ENCODE measurements at regions not wholly inside any gene's neighbourhood (a gene's known extent, or its start where the extent isn't known, plus 50 kb on each side); places are given as distances from the start of the nearest gene placed in this dataset.

DNA sequence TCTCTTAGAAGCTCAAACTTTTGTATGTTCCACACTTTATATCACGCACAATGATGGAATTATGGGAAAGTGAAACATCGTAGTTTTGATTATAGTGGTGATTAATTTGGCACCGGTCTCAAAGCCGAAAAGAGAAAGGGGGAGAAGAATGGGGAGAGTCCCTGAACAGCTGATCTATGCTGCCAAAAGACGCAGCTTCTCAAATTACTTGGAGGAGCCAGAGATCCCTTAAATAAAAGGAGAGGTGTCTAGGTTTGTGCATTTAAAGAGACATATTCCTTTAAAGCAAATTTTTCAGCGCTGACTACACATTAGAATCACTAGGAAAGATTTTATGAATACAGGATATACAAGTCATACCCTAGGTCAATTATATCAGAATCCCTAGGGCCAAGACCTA is 599.6 kb upstream of the ADAMTS5 start:
- TF ChIP-seq, protein P1, sequence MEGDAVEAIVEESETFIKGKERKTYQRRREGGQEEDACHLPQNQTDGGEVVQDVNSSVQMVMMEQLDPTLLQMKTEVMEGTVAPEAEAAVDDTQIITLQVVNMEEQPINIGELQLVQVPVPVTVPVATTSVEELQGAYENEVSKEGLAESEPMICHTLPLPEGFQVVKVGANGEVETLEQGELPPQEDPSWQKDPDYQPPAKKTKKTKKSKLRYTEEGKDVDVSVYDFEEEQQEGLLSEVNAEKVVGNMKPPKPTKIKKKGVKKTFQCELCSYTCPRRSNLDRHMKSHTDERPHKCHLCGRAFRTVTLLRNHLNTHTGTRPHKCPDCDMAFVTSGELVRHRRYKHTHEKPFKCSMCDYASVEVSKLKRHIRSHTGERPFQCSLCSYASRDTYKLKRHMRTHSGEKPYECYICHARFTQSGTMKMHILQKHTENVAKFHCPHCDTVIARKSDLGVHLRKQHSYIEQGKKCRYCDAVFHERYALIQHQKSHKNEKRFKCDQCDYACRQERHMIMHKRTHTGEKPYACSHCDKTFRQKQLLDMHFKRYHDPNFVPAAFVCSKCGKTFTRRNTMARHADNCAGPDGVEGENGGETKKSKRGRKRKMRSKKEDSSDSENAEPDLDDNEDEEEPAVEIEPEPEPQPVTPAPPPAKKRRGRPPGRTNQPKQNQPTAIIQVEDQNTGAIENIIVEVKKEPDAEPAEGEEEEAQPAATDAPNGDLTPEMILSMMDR (IDR thresholded peaks at IDR 0.05; ENCODE audit: low read depth, low read length): no peak
- TF ChIP-seq POLR2A (IDR thresholded peaks at IDR 0.05; ENCODE audit: extremely low read depth, insufficient read length): no peak

Measured in NB4 (cell line).